ENCODE measurements at regions not wholly inside any gene's neighbourhood (a gene's known extent, or its start where the extent isn't known, plus 50 kb on each side); places are given as distances from the start of the nearest gene placed in this dataset.

- no peak overlapping the region for H3K9ac ChIP-seq (ENCODE audit: low read length)
- no peak overlapping the region for H2AFZ ChIP-seq (ENCODE audit: low read depth, low read length, severe bottlenecking)
- TF ChIP-seq EZH2phosphoT487 (conservative IDR thresholded peaks at IDR 0.05; ENCODE audit: low read length) (no peak), CTCF (IDR thresholded peaks at IDR 0.05; ENCODE audit: insufficient read depth, low read length, poor library complexity, severe bottlenecking) (no peak)
Observed at GRCh38 chr9:7984203-7984602, 184.6 kb upstream of the DMAC1 start.

GRCh38 chr9:7983490-7983889 lies 183.9 kb upstream of the DMAC1 start:
- no peaks in the 10 kb centered on the region for H3K79me2 ChIP-seq (ENCODE audit: insufficient read depth, low read length)
- H3K4me3 ChIP-seq (ENCODE audit: insufficient read depth, low read length, poor library complexity, severe bottlenecking) = no peak overlapping the region
- no peak overlapping the region for H3K9ac ChIP-seq (ENCODE audit: low read length)
- no peaks in the 10 kb centered on the region for H3K36me3 ChIP-seq (ENCODE audit: low read length)
- no peaks in the 10 kb centered on the region for H3K27me3 ChIP-seq (ENCODE audit: low read length)
- TF ChIP-seq EZH2phosphoT487 (conservative IDR thresholded peaks at IDR 0.05; ENCODE audit: low read length) (no peak), CTCF (IDR thresholded peaks at IDR 0.05; ENCODE audit: insufficient read depth, low read length, poor library complexity, severe bottlenecking) (no peak)
- no peak overlapping the region for H2AFZ ChIP-seq (ENCODE audit: low read depth, low read length, severe bottlenecking)
- H3K9me3 ChIP-seq (ENCODE audit: insufficient read depth, low read length) = no peaks in the 10 kb centered on the region
- no peak overlapping the region for H3K27ac ChIP-seq (ENCODE audit: low read depth, low read length)
- no peaks in the 10 kb centered on the region for H3F3A ChIP-seq (ENCODE audit: insufficient read depth)
- H3K9me2 ChIP-seq (replicated peaks; ENCODE audit: insufficient read depth, low read length) = no peaks in the 10 kb centered on the region
- no peak overlapping the region for H3K4me2 ChIP-seq (ENCODE audit: low read depth, low read length, poor library complexity, severe bottlenecking)
- no peaks in the 10 kb centered on the region for H4K20me1 ChIP-seq (ENCODE audit: low read depth, low read length)

More at GRCh38 chr9:7984203-7984602, 184.6 kb upstream of the DMAC1 start:
- Histone ChIP-seq H4K20me1 (ENCODE audit: low read depth, low read length) (no peaks in the 10 kb centered on the region), H3K27ac (ENCODE audit: low read depth, low read length) (no peak overlapping the region), H3K9me3 (ENCODE audit: insufficient read depth, low read length) (no peaks in the 10 kb centered on the region), H3K4me2 (ENCODE audit: low read depth, low read length, poor library complexity, severe bottlenecking) (no peak overlapping the region), H3F3A (ENCODE audit: insufficient read depth) (no peaks in the 10 kb centered on the region), H3K9me2 (replicated peaks; ENCODE audit: insufficient read depth, low read length) (no peaks in the 10 kb centered on the region), H3K27me3 (ENCODE audit: low read length) (no peaks in the 10 kb centered on the region), H3K4me3 (ENCODE audit: insufficient read depth, low read length, poor library complexity, severe bottlenecking) (no peak overlapping the region), H3K79me2 (ENCODE audit: insufficient read depth, low read length) (no peaks in the 10 kb centered on the region), H3K36me3 (ENCODE audit: low read length) (no peaks in the 10 kb centered on the region)

GRCh38 chr9:7982907-7983306 lies 183.3 kb upstream of the DMAC1 start:
- no peaks in the 10 kb centered on the region for H3F3A ChIP-seq (ENCODE audit: insufficient read depth)
- H3K9me2 ChIP-seq (replicated peaks; ENCODE audit: insufficient read depth, low read length) = no peaks in the 10 kb centered on the region
- H3K4me2 ChIP-seq (ENCODE audit: low read depth, low read length, poor library complexity, severe bottlenecking) = no peak overlapping the region
- no peaks in the 10 kb centered on the region for H3K27me3 ChIP-seq (ENCODE audit: low read length)
- no peak overlapping the region for H3K4me3 ChIP-seq (ENCODE audit: insufficient read depth, low read length, poor library complexity, severe bottlenecking)
- no peaks in the 10 kb centered on the region for H3K36me3 ChIP-seq (ENCODE audit: low read length)
- H4K20me1 ChIP-seq (ENCODE audit: low read depth, low read length) = no peaks in the 10 kb centered on the region
- no peaks in the 10 kb centered on the region for H3K79me2 ChIP-seq (ENCODE audit: insufficient read depth, low read length)
- no peaks in the 10 kb centered on the region for H3K9me3 ChIP-seq (ENCODE audit: insufficient read depth, low read length)
- H3K9ac ChIP-seq (ENCODE audit: low read length) = no peak overlapping the region
- H3K27ac ChIP-seq (ENCODE audit: low read depth, low read length) = no peak overlapping the region
- H2AFZ ChIP-seq (ENCODE audit: low read depth, low read length, severe bottlenecking) = no peak overlapping the region
- TF ChIP-seq CTCF (IDR thresholded peaks at IDR 0.05; ENCODE audit: insufficient read depth, low read length, poor library complexity, severe bottlenecking) (no peak), EZH2phosphoT487 (conservative IDR thresholded peaks at IDR 0.05; ENCODE audit: low read length) (no peak)
